HG02870 (cell line): ENCODE measurements at regions not wholly inside any gene's neighbourhood (a gene's known extent, or its start where the extent isn't known, plus 50 kb on each side); places are given as distances from the start of the nearest gene placed in this dataset.
"Not testable (repeated sequence)": the region's sequence is repeated elsewhere in the genome, so short reads cannot be mapped to it uniquely, and the experiment has no call there.

ENCODE experiments used
- ATAC-seq: cut with Tn5 transposase; IDR thresholded peaks from one replicate; pipeline ENCODE4 v1.9.1; 2021; ENCODE audit warnings: mild to moderate bottlenecking, moderate library complexity; ENCODE audit not compliant: unreplicated experiment

GRCh38 chr14:98897605-98898309, 374.2 kb downstream of the BCL11B start:
- no peak for ATAC-seq

GRCh38 chr14:98899441-98899840, 372.6 kb downstream of the BCL11B start:
- ATAC-seq, result no peak

- no peak for ATAC-seq
These were observed 371.8 kb downstream of the BCL11B start for GRCh38 chr14:98900236-98900635.

- ATAC-seq, result no peak
These were observed 371.2 kb downstream of the BCL11B start for GRCh38 chr14:98900798-98901197.

GRCh38 chr14:98901511-98902205, 370.3 kb downstream of the BCL11B start:
- ATAC-seq, result no peak

- ATAC-seq, result no peak
These were observed 368.6 kb downstream of the BCL11B start for GRCh38 chr14:98903371-98903770.

GRCh38 chr14:98904677-98905076, 367.3 kb downstream of the BCL11B start:
- ATAC-seq, result no peak

GRCh38 chr14:98906123-98906995, 365.6 kb downstream of the BCL11B start:
- ATAC-seq, result no peak

GRCh38 chr14:98907271-98907670, 364.7 kb downstream of the BCL11B start:
- ATAC-seq, result no peak

- no peak for ATAC-seq
These were observed 363.9 kb downstream of the BCL11B start for GRCh38 chr14:98908050-98908449.

GRCh38 chr14:98909251-98909944, 362.6 kb downstream of the BCL11B start:
- ATAC-seq, result no peak

GRCh38 chr14:98910061-98910460, 361.9 kb downstream of the BCL11B start:
- no peak for ATAC-seq

- no peak for ATAC-seq
These were observed 359.3 kb downstream of the BCL11B start for GRCh38 chr14:98912655-98913054.

- ATAC-seq, result no peak
These were observed 357.9 kb downstream of the BCL11B start for GRCh38 chr14:98913967-98914650.

- no peak for ATAC-seq
These were observed 357.1 kb downstream of the BCL11B start for GRCh38 chr14:98914942-98915341.

- no peak for ATAC-seq
These were observed 356.4 kb downstream of the BCL11B start for GRCh38 chr14:98915625-98916024.

GRCh38 chr14:98916036-98916435, 356.0 kb downstream of the BCL11B start:
- ATAC-seq, result no peak

GRCh38 chr14:98916476-98916875, 355.5 kb downstream of the BCL11B start:
- no peak for ATAC-seq

- no peak for ATAC-seq
These were observed 352.6 kb downstream of the BCL11B start for GRCh38 chr14:98919434-98919833.

GRCh38 chr14:98921306-98921705, 350.7 kb downstream of the BCL11B start:
- not testable (repeated sequence) for ATAC-seq
